Right renal cortex interstitium (tissue), 3 donors: ENCODE measurements at regions not wholly inside any gene's neighbourhood (a gene's known extent, or its start where the extent isn't known, plus 50 kb on each side); places are given as distances from the start of the nearest gene placed in this dataset.

Experiments used
- DNase-seq, 3 donors: peaks; one replicate each; pipeline ENCODE4 v3.0.0-alpha.2; 2013; ENCODE audit warnings: low read depth in 3 of 3, low spot score in 2 of 3

DNA sequence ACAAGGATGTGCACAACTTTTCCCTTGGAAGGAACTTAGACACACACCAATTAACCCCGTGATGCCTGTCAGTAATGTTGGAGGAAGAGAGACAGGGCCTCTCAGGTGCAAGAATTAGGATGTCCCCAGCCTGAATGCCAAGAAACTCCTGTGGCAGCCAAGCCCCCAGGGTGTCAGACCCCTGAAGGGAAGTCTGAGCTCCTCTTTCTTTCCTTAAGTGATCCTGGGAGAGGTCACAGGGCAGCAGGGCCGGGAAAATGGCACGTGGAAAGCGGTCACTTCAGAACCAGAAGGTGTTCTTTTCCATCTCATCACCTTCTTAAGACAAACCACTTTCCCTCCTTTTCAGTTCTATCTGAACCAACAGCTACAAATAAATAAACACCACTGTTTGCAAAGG is 185.9 kb downstream of the ANAPC1 start:
- no peak for DNase-seq

- no peak for DNase-seq
Observed at GRCh38 chr2:111698743-111699554, 185.0 kb downstream of the ANAPC1 start.

DNA sequence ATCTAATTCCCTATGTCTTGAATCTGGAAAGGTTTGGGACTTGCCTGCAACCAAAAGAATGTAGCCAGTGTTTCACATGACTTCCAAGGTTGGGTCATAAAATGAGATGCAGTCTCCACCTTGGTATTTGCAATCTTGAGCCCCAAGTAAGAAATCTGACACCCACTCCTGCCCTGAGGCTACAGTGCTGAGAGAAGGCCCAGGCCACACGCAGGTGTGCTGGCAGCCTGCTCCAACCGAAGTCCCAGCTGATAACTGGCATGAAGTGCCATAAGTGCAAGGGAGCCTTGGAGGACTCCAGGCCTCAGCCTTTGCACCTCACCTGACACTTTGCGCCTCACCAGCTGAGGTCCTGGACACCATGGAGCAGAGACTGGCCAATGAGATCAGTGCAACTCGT is 182.7 kb downstream of the ANAPC1 start:
- no peak for DNase-seq

GRCh38 chr2:111701798-111702118 is 182.2 kb downstream of the ANAPC1 start:
- no peak for DNase-seq

DNA sequence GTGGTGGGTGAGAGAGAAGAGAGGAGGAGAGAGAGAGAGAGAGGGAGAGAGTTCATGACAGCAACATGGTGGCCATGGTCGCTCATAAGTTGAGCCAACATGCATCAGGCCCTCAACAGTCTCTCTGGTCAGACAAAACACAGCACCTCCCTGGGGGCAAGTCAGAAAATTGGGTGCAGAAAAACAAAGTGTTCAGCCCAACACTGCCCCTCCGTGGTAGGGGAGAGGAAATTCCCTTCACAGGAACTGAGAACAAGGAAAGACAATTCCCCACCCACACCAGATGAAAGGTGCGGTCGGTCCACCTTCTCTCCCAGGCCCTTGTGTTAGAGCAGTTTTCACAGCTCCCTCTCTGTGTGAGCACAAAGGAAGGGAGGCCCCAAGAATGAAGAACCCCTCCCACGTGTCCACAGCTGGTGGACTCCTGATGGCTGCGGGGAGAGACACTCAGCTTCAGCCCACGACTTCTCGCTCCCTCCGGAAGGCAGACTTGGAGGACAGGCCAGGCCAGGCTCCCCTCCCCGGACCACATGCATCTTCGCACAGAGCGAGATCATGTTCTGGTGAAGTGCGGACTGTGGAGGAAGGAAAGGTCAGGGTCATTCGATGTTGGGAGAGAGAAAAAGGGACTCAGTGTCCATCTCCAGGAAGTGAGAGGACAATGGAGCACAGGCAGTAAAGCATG is 181.7 kb downstream of the ANAPC1 start:
- DNase-seq = no peak

- no peak for DNase-seq
Observed at GRCh38 chr2:111702804-111703196, 181.2 kb downstream of the ANAPC1 start.

DNA sequence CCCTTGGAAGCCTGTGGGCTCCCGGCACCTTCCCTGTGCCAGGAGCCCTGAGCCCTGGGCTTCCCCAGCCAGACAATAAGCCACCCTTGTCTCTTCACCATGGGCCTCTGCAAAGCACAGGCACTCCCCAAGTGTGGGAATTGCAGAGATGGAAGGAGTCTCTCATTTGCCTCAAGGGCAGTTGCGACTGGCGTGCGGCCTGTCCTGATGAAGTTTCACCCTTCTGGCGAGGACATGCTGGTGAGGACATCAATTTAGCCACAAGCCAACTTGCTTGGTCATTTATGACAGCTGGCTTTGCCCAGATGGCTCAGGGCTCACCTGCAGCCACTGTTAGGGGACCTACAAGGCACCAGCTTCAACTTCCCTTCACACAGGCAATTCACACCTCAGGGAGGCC is 180.2 kb downstream of the ANAPC1 start:
- DNase-seq = no peak

GRCh38 chr2:111704246-111704645 is 179.7 kb downstream of the ANAPC1 start:
- DNase-seq = no peak

GRCh38 chr2:111705239-111705638 is 178.8 kb downstream of the ANAPC1 start:
- DNase-seq = no peak

DNA sequence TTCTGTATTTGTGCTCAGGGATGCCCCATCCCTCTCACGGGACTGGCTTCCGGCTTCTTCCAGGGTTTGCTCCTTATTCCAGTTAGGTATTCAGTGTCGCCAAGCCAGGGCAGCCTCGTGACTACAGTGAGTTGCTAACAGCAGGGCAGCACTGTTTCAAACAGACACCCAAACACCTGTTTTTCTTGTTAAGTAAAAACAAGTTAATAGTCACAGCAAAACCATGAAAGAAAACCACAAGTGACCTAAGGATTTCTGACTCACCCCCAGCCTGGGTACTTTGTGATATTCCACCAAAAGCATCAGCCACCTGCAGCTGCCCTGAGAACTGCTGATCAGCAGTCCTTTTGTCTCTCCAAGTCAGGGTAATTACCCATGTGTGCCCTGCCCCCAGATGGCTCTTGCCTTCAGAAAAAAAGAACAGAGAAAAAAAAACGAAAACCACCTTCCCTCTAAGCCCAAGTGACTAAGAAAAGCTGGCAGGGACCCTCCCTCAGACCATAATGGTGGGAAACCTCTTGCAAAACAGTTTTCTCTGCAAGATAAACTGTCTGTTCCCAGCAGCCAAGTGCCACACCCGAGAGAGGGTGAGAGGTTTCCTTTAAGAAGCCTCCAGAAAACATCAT is 178.2 kb downstream of the ANAPC1 start:
- no peak for DNase-seq

- no peak for DNase-seq
Observed at GRCh38 chr2:111706481-111707001, 177.5 kb downstream of the ANAPC1 start.

- DNase-seq = no peak
Observed at GRCh38 chr2:111707700-111708099, 176.3 kb downstream of the ANAPC1 start.

GRCh38 chr2:111708476-111709180 is 175.4 kb downstream of the ANAPC1 start:
- DNase-seq = no peak

GRCh38 chr2:111709321-111709720 is 174.7 kb downstream of the ANAPC1 start:
- DNase-seq = no peak

DNA sequence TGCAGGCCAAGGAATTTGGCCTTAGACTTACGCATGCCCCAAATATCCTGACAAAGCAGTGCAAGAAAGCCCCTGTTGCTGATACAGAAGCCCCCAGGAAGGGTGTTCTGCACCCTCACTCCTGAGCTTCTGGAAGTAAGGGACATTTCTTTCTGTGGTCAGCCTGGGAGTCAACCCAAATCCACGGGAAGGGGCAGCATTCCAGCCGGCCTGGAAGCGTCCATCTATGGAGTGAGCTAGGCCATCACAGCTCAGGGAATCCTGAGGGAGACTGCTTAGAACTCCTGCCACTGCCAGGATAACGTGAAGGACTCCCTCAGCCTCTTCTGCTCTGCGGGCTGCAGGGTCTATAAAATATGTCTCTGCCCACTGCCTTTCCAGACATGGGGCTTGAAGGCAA is 173.9 kb downstream of the ANAPC1 start:
- no peak for DNase-seq

- DNase-seq = no peak
Observed at GRCh38 chr2:111710613-111711012, 173.4 kb downstream of the ANAPC1 start.

- no peak for DNase-seq
Observed at GRCh38 chr2:111711270-111711669, 172.7 kb downstream of the ANAPC1 start.

- DNase-seq = no peak
Observed at GRCh38 chr2:111712361-111712760, 171.6 kb downstream of the ANAPC1 start.

DNA sequence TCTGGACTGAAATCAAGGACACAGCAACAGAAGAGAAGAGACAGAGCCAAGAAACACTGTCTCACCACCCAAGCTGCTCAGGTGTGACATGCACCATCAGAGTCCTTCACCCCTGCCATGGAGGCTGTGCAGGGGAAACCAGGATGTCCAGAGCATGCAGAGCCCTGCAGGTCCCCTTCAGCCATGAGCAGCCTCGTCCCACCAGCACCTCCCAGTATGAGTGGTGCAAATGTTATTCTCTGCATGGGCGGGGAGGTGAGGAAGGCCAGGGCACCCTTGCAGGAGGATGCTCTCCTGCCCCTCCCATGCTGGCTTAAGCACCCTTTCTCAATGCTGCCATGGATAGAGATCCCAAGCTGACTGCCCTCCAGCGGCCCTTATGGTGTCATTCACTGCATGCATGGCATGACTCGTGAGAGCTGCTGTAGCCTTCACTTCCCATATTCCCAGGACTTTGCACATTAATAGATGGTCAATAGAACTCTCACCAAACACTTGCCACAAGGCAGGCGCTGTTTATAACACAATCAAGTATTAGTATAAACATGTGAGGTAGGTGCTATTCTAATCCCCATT is 171.0 kb downstream of the ANAPC1 start:
- no peak for DNase-seq

- DNase-seq = no peak
Observed at GRCh38 chr2:111715987-111716904, 167.7 kb downstream of the ANAPC1 start.
